LHCN-M2 (cell line): ENCODE measurements at regions not wholly inside any gene's neighbourhood (a gene's known extent, or its start where the extent isn't known, plus 50 kb on each side); places are given as distances from the start of the nearest gene placed in this dataset.

Experiments used
- DNase-seq: peaks from one replicate; pipeline ENCODE4 v3.0.0-alpha.2; 2012; ENCODE audit warnings: low read depth

DNA sequence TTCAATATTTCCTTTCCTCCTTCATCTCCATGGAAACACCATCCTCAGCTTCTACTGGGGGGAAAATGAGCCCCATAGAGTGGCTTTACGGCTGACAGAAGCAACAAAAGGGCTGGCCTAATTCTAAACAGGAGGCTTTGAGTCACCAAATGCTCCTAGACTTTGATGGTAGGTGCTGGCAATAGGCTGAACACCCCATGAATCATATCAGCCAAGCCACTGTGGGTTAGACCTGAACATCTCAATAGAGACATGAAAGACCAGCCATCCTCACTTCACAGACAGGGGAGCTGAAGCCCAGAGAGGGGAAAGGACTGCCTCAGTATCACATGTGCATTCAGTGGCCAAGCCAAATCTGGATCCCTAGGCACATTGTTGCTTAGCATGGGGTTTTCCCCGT is 107.6 kb downstream of the AMER1 start:
- DNase-seq, result no peak

DNA sequence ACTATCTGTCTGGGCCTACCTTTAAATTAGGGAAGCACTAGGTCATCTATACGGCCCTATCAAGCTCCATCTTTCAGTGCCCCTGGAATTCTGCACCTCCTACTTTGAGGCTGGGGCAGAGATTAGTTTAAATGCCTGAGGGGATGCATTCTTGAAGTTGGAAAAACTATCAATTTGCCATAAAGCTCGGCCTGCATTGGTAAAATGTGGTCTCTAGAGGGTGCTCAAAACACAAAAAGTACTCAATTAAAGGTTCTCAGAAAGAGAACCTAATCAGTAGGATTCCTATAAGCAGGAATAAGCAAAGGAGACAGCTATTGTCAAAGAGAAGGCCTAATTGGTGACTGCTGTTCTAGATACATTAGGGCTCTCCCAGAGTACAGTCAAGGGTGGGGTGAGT is 111.7 kb downstream of the AMER1 start:
- DNase-seq, result peak; percentile 2
